ENCODE measurements at regions not wholly inside any gene's neighbourhood (a gene's known extent, or its start where the extent isn't known, plus 50 kb on each side); places are given as distances from the start of the nearest gene placed in this dataset.

GRCh38 chr18:47331026-47331425 is 79.6 kb upstream of the SKOR2 start:
- Histone ChIP-seq H3K36me3 (replicated peaks; ENCODE audit: low read depth, low read length) (no peaks in the 10 kb centered on the region), H3K4me3 (ENCODE audit: low read length) (no peak overlapping the region), H2AFZ (ENCODE audit: low read depth, low read length) (no peak overlapping the region), H4K20me1 (ENCODE audit: insufficient read depth, low read length) (no peaks in the 10 kb centered on the region), H3K9ac (ENCODE audit: low read length) (no peak overlapping the region), H3K9me3 (ENCODE audit: insufficient read depth, low read length) (no peaks in the 10 kb centered on the region), H3K79me2 (ENCODE audit: low read length) (no peaks in the 10 kb centered on the region), H3K4me1 (ENCODE audit: low read length) (no peaks in the 10 kb centered on the region), H3K27ac (ENCODE audit: low read length) (no peak overlapping the region), H3K27me3 (ENCODE audit: low read depth, low read length) (peaks cover 48% of the 10 kb centered on the region), H3K4me2 (ENCODE audit: low read length) (no peak overlapping the region)
- TF ChIP-seq EZH2phosphoT487 (IDR thresholded peaks at IDR 0.05; ENCODE audit: low read depth): no peak
- no peak for TF ChIP-seq CTCF (IDR thresholded peaks at IDR 0.05; ENCODE audit: low read depth, low read length)

- Histone ChIP-seq H3K27ac (ENCODE audit: low read length) (no peak overlapping the region), H3K9ac (ENCODE audit: low read length) (no peak overlapping the region), H3K9me3 (ENCODE audit: insufficient read depth, low read length) (no peaks in the 10 kb centered on the region), H2AFZ (ENCODE audit: low read depth, low read length) (no peak overlapping the region), H3K4me1 (ENCODE audit: low read length) (no peaks in the 10 kb centered on the region), H3K4me3 (ENCODE audit: low read length) (no peak overlapping the region), H3K27me3 (ENCODE audit: low read depth, low read length) (peaks cover 30% of the 10 kb centered on the region), H3K79me2 (ENCODE audit: low read length) (no peaks in the 10 kb centered on the region), H3K4me2 (ENCODE audit: low read length) (no peak overlapping the region), H4K20me1 (ENCODE audit: insufficient read depth, low read length) (no peaks in the 10 kb centered on the region), H3K36me3 (replicated peaks; ENCODE audit: low read depth, low read length) (no peaks in the 10 kb centered on the region)
- TF ChIP-seq EZH2phosphoT487 (IDR thresholded peaks at IDR 0.05; ENCODE audit: low read depth) (no peak), CTCF (IDR thresholded peaks at IDR 0.05; ENCODE audit: low read depth, low read length) (no peak)
Measured at GRCh38 chr18:47323158-47323557, 71.7 kb upstream of the SKOR2 start.

GRCh38 chr18:47321815-47322214 is 70.4 kb upstream of the SKOR2 start:
- Histone ChIP-seq H3K9ac (ENCODE audit: low read length) (no peak overlapping the region), H2AFZ (ENCODE audit: low read depth, low read length) (peak overlapping the region; percentile 25; the same call in 1 of the 2 replicates), H3K4me2 (ENCODE audit: low read length) (no peak overlapping the region), H3K27ac (ENCODE audit: low read length) (no peak overlapping the region), H3K4me3 (ENCODE audit: low read length) (no peak overlapping the region), H3K4me1 (ENCODE audit: low read length) (no peaks in the 10 kb centered on the region), H3K79me2 (ENCODE audit: low read length) (no peaks in the 10 kb centered on the region), H3K9me3 (ENCODE audit: insufficient read depth, low read length) (no peaks in the 10 kb centered on the region), H3K27me3 (ENCODE audit: low read depth, low read length) (peaks cover 38% of the 10 kb centered on the region), H3K36me3 (replicated peaks; ENCODE audit: low read depth, low read length) (no peaks in the 10 kb centered on the region), H4K20me1 (ENCODE audit: insufficient read depth, low read length) (no peaks in the 10 kb centered on the region)
- TF ChIP-seq CTCF (IDR thresholded peaks at IDR 0.05; ENCODE audit: low read depth, low read length) (no peak), EZH2phosphoT487 (IDR thresholded peaks at IDR 0.05; ENCODE audit: low read depth) (no peak)

- Histone ChIP-seq H3K27ac (ENCODE audit: low read length) (no peak overlapping the region), H3K4me1 (ENCODE audit: low read length) (no peaks in the 10 kb centered on the region), H3K27me3 (ENCODE audit: low read depth, low read length) (peaks cover 43% of the 10 kb centered on the region), H2AFZ (ENCODE audit: low read depth, low read length) (no peak overlapping the region), H3K9me3 (ENCODE audit: insufficient read depth, low read length) (no peaks in the 10 kb centered on the region), H3K79me2 (ENCODE audit: low read length) (no peaks in the 10 kb centered on the region), H3K4me3 (ENCODE audit: low read length) (no peak overlapping the region), H3K36me3 (replicated peaks; ENCODE audit: low read depth, low read length) (no peaks in the 10 kb centered on the region), H3K4me2 (ENCODE audit: low read length) (no peak overlapping the region), H3K9ac (ENCODE audit: low read length) (no peak overlapping the region), H4K20me1 (ENCODE audit: insufficient read depth, low read length) (no peaks in the 10 kb centered on the region)
- TF ChIP-seq CTCF (IDR thresholded peaks at IDR 0.05; ENCODE audit: low read depth, low read length) (no peak), EZH2phosphoT487 (IDR thresholded peaks at IDR 0.05; ENCODE audit: low read depth) (no peak)
Measured at GRCh38 chr18:47317824-47318508, 66.5 kb upstream of the SKOR2 start.
